B cell (primary cell): ENCODE measurements at regions not wholly inside any gene's neighbourhood (a gene's known extent, or its start where the extent isn't known, plus 50 kb on each side); places are given as distances from the start of the nearest gene placed in this dataset.

Experiments
- ATAC-seq: fragments of 200-7000 bp; cut with Tn5 transposase; one replicate; pipeline ENCODE4 v1.10.0; 2021; ENCODE audit warnings: low read depth, mild to moderate bottlenecking, moderate number of reproducible peaks, moderate library complexity
- CTCF ChIA-PET: fragments of 350-600 bp; sonication (Branson Sonifier 250); formaldehyde crosslinking; loops from one replicate; lab custom pipeline; 2021; ENCODE audit warnings: antibody characterized with exemption, inconsistent platforms; lab: Charles Lee
- POLR2A ChIA-PET: fragments of 350-600 bp; sonication (Branson Sonifier 250); formaldehyde crosslinking; loops from one replicate; lab custom pipeline; 2021; ENCODE audit warnings: antibody characterized with exemption; lab: Charles Lee
- DNase-seq: peaks from one replicate; pipeline ENCODE4 v3.0.0; 2013
- H2AFZ ChIP-seq: 2 replicates; pipeline ENCODE4 v1.6.1; 2012; ENCODE audit warnings: mild to moderate bottlenecking, low read depth, low read length; ENCODE audit not compliant: insufficient read depth, poor library complexity, severe bottlenecking
- H3K27ac ChIP-seq, 2 donors: 1 replicate in 1 of 2; 2 replicates in 1 of 2; pipeline ENCODE4 v1.5.1; 2012 to 2013; ENCODE audit warnings: low read length in 2 of 2, mild to moderate bottlenecking in 2 of 2, moderate library complexity in 1 of 2
- H3K27me3 ChIP-seq, 4 experiments: fragments of 200-600 bp in 1 of 4; sonication (generic) in 1 of 4; replicated peaks in 1 of 4; 1 replicate in 2 of 4; 2 replicates in 2 of 4; pipeline versions ENCODE4 v1.6.1 to v1.7.0; 2013 to 2016; ENCODE audit warnings: low read length in 3 of 4, mild to moderate bottlenecking in 2 of 4, mixed read lengths in 1 of 4, moderate library complexity in 1 of 4; ENCODE audit not compliant: insufficient read depth in 4 of 4, control insufficient read depth in 3 of 4; ENCODE audit errors: control extremely low read depth in 1 of 4
- H3K36me3 ChIP-seq, 2 experiments: replicated peaks in 1 of 2; 1 replicate in 1 of 2; 2 replicates in 1 of 2; pipeline versions ENCODE4 v1.6.1 to v1.7.1; 2013; ENCODE audit warnings: low read length in 1 of 2; ENCODE audit not compliant: insufficient read depth in 2 of 2, control insufficient read depth in 1 of 2; ENCODE audit errors: control extremely low read depth in 1 of 2, extremely low read depth in 1 of 2
- H3K4me1 ChIP-seq, 2 donors: fragments of 200-600 bp in 1 of 2; sonication (generic) in 1 of 2; 1 replicate in 1 of 2; 2 replicates in 1 of 2; pipeline versions ENCODE4 v1.5.1 to v1.6.1; 2013 to 2017; ENCODE audit warnings: low read length in 2 of 2; ENCODE audit not compliant: control insufficient read depth in 2 of 2, insufficient read depth in 2 of 2
- H3K4me2 ChIP-seq: replicated peaks from 2 replicates; pipeline ENCODE3; 2012; ENCODE audit warnings: mild to moderate bottlenecking, low read depth, low read length; ENCODE audit not compliant: poor library complexity, severe bottlenecking
- H3K4me3 ChIP-seq, 5 experiments: fragments of 200-600 bp in 1 of 5; sonication (generic) in 1 of 5; 1 replicate in 3 of 5; 2 replicates in 2 of 5; pipeline versions ENCODE4 v1.5.1 to v1.7.0; 2011 to 2016; ENCODE audit warnings: low read length in 4 of 5, mild to moderate bottlenecking in 4 of 5, low read depth in 2 of 5, control low read depth in 1 of 5, moderate library complexity in 1 of 5; ENCODE audit not compliant: insufficient read depth in 1 of 5; ENCODE audit errors: control extremely low read depth in 1 of 5, extremely low read depth in 1 of 5
- H3K79me2 ChIP-seq: fragments of 200-600 bp; sonication (generic); one replicate; pipeline ENCODE4 v1.6.0; 2016; ENCODE audit warnings: low read length; ENCODE audit not compliant: control insufficient read depth, insufficient read depth
- H3K9ac ChIP-seq: fragments of 200-600 bp; sonication (generic); 2 replicates; pipeline ENCODE4 v1.6.1; 2017; ENCODE audit warnings: mild to moderate bottlenecking, low read length, moderate library complexity
- H3K9me3 ChIP-seq, 3 donors: one replicate each; pipeline versions ENCODE4 v1.6.1 to v1.7.1; 2013; ENCODE audit warnings: low read length in 2 of 3; ENCODE audit not compliant: control insufficient read depth in 2 of 3, insufficient read depth in 1 of 3; ENCODE audit errors: control extremely low read depth in 1 of 3
- H4K20me1 ChIP-seq: 2 replicates; pipeline ENCODE4 v1.6.0; 2012; ENCODE audit warnings: mild to moderate bottlenecking, low read length; ENCODE audit not compliant: insufficient read depth, control insufficient read depth, poor library complexity, severe bottlenecking
- H3K27ac Mint-ChIP-seq: one replicate; pipeline ENCODE4 v1.8.0; 2021; ENCODE audit warnings: mixed read lengths
- H3K27me3 Mint-ChIP-seq: one replicate; pipeline ENCODE4 v1.8.0; 2021; ENCODE audit warnings: mixed read lengths
- H3K4me1 Mint-ChIP-seq: one replicate; pipeline ENCODE4 v1.8.0; 2021; ENCODE audit warnings: mixed read lengths
- H3K4me3 Mint-ChIP-seq: one replicate; pipeline ENCODE4 v1.8.0; 2021; ENCODE audit warnings: mixed read lengths
- H3K9me3 Mint-ChIP-seq: one replicate; pipeline ENCODE4 v1.8.0; 2022; ENCODE audit warnings: mixed read lengths; ENCODE audit not compliant: insufficient read depth
- CTCF ChIP-seq: fragments of 200-600 bp; IDR thresholded peaks from one replicate; pipeline ENCODE4 v1.8.0; 2022; ENCODE audit warnings: antibody characterized with exemption, mild to moderate bottlenecking
- EZH2 ChIP-seq: IDR thresholded peaks from 2 replicates; pipeline ENCODE4 v1.6.1; 2012; ENCODE audit warnings: borderline replicate concordance, low read depth, mild to moderate bottlenecking, moderate library complexity, low read length; ENCODE audit not compliant: insufficient read depth, poor library complexity, severe bottlenecking
- WGBS: methylation state at CpG from one replicate; pipeline ENCODE4 v1.1.5; 2013; ENCODE audit warnings: missing lambda C conversion rate; ENCODE audit not compliant: insufficient coverage; 5-methylcytosine and 5-hydroxymethylcytosine counted together
- intact Hi-C: fragments of 100-400 bp; cut with micrococcal nuclease; formaldehyde crosslinking; loops from one replicate; pipeline ENCODE4 v1.10.0; 2022

- DNase-seq (no peak), ATAC-seq (no peak)
- no peak overlapping the region for H2AFZ ChIP-seq
- no peak overlapping the region for H3K9ac ChIP-seq
- no peaks in the 10 kb centered on the region for H4K20me1 ChIP-seq
- H3K27ac ChIP-seq, result no peak overlapping the region
- Mint-ChIP-seq H3K27me3 (no peaks in the 10 kb centered on the region), H3K4me1 (no peaks in the 10 kb centered on the region), H3K27ac (no peak overlapping the region), H3K4me3 (no peak overlapping the region), H3K9me3 (peaks cover 11% of the 10 kb centered on the region)
- TF ChIP-seq EZH2 (no peak), CTCF (no peak)
- ChIA-PET POLR2A (no interaction called here), CTCF (no interaction called here)
- intact Hi-C loops, result no loop called here
- H3K4me1 ChIP-seq, result no peaks in the 10 kb centered on the region
- H3K9me3 ChIP-seq, result peaks cover 0 to 3% (median 0%) of the 10 kb centered on the region in 3 donors
- no peaks in the 10 kb centered on the region for H3K79me2 ChIP-seq
- H3K27me3 ChIP-seq, result no peaks in the 10 kb centered on the region
- no peak overlapping the region for H3K4me3 ChIP-seq
- 57% methylated on average over 1 of the region's 1 CpG for WGBS
- no peaks in the 10 kb centered on the region for H3K36me3 ChIP-seq
- H3K4me2 ChIP-seq, result no peak overlapping the region
Observed at GRCh38 chr13:90362707-90363106, 984.8 kb upstream of the MIR17HG start.

- no peak overlapping the region for H3K9ac ChIP-seq
- no peaks in the 10 kb centered on the region for H3K27me3 ChIP-seq
- H3K4me2 ChIP-seq, result no peak overlapping the region
- no peak for TF ChIP-seq CTCF
- TF ChIP-seq EZH2, result no peak
- no peak overlapping the region for H2AFZ ChIP-seq
- no peaks in the 10 kb centered on the region for H3K36me3 ChIP-seq
- H3K4me1 ChIP-seq, result no peaks in the 10 kb centered on the region
- H3K4me3 ChIP-seq, result no peak overlapping the region
- no peak overlapping the region for H3K27ac ChIP-seq
- DNase-seq, result no peak
- H3K27ac Mint-ChIP-seq, result no peak overlapping the region
- WGBS, result no CpG with 5 or more reads among the region's 1 CpG
- no peak for ATAC-seq
- POLR2A ChIA-PET, result no interaction called here
- H4K20me1 ChIP-seq, result no peaks in the 10 kb centered on the region
- no peaks in the 10 kb centered on the region for H3K4me1 Mint-ChIP-seq
- intact Hi-C loops, result no loop called here
- CTCF ChIA-PET, result no interaction called here
- peaks cover 11% of the 10 kb centered on the region for H3K9me3 Mint-ChIP-seq
- H3K27me3 Mint-ChIP-seq, result no peaks in the 10 kb centered on the region
- no peak overlapping the region for H3K4me3 Mint-ChIP-seq
- no peaks in the 10 kb centered on the region for H3K79me2 ChIP-seq
- H3K9me3 ChIP-seq, result peaks cover 0 to 3% (median 3%) of the 10 kb centered on the region in 3 donors
Observed at GRCh38 chr13:90365130-90365529, 982.4 kb upstream of the MIR17HG start.
